NCI-H1694 (cell line): ENCODE measurements at regions not wholly inside any gene's neighbourhood (a gene's known extent, or its start where the extent isn't known, plus 50 kb on each side); places are given as distances from the start of the nearest gene placed in this dataset.
"Not testable (repeated sequence)": the region's sequence is repeated elsewhere in the genome, so short reads cannot be mapped to it uniquely, and the experiment has no call there.

ENCODE experiments used
- DNase-seq: peaks from one replicate; lab custom pipeline; 2025; lab: John Stamatoyannopoulos, UW

GRCh38 chr10:28391283-28391682 is 88.4 kb upstream of the MPP7 start:
- DNase-seq = no peak

GRCh38 chr10:28393956-28394568 is 91.2 kb upstream of the MPP7 start:
- peak; percentile 31 for DNase-seq

GRCh38 chr10:28396331-28396730 is 93.5 kb upstream of the MPP7 start:
- no peak for DNase-seq

GRCh38 chr10:28397229-28397628 is 94.4 kb upstream of the MPP7 start:
- no peak for DNase-seq

GRCh38 chr10:28400176-28400575 is 97.3 kb upstream of the MPP7 start:
- DNase-seq = no peak

GRCh38 chr10:28400681-28401080 is 97.8 kb upstream of the MPP7 start:
- no peak for DNase-seq

- not testable (repeated sequence) for DNase-seq
Observed at GRCh38 chr10:28402611-28403073, 99.8 kb upstream of the MPP7 start.

- no peak for DNase-seq
Observed at GRCh38 chr10:28403090-28403489, 100.2 kb upstream of the MPP7 start.

- no peak for DNase-seq
Observed at GRCh38 chr10:28408237-28408777, 105.4 kb upstream of the MPP7 start.

GRCh38 chr10:28410420-28411135 is 107.7 kb upstream of the MPP7 start:
- no peak for DNase-seq

GRCh38 chr10:28411136-28411460 is 108.2 kb upstream of the MPP7 start:
- DNase-seq = no peak

- no peak for DNase-seq
Observed at GRCh38 chr10:28411648-28412047, 108.8 kb upstream of the MPP7 start.

- DNase-seq = no peak
Observed at GRCh38 chr10:28418069-28418468, 114.8 kb upstream of the WAC start.

GRCh38 chr10:28425422-28425821 is 107.5 kb upstream of the WAC start:
- no peak for DNase-seq

GRCh38 chr10:28426392-28427159 is 106.3 kb upstream of the WAC start:
- no peak for DNase-seq

- DNase-seq = no peak
Observed at GRCh38 chr10:28427376-28427775, 105.5 kb upstream of the WAC start.

- no peak for DNase-seq
Observed at GRCh38 chr10:28429045-28429444, 103.9 kb upstream of the WAC start.

- no peak for DNase-seq
Observed at GRCh38 chr10:28429573-28430216, 103.2 kb upstream of the WAC start.

GRCh38 chr10:28431139-28431538 is 101.8 kb upstream of the WAC start:
- no peak for DNase-seq

GRCh38 chr10:28432210-28432676 is 100.7 kb upstream of the WAC start:
- peak; percentile 4 for DNase-seq

GRCh38 chr10:28434063-28434462 is 98.9 kb upstream of the WAC start:
- no peak for DNase-seq

- DNase-seq = no peak
Observed at GRCh38 chr10:28442403-28442802, 90.5 kb upstream of the WAC start.
